Gastrocnemius medialis (tissue), 4 donors: ENCODE measurements at regions not wholly inside any gene's neighbourhood (a gene's known extent, or its start where the extent isn't known, plus 50 kb on each side); places are given as distances from the start of the nearest gene placed in this dataset.

Source experiments
- ATAC-seq, 2 donors: fragments of 150-250 bp; one replicate each; pipeline ENCODE4 v1.9.1; 2016
- DNase-seq, 2 donors: peaks; one replicate each; pipeline ENCODE4 v3.0.0-alpha.2; 2019
- H3K27ac ChIP-seq, 4 donors: fragments of 200-600 bp; sonication (generic); 1 replicate in 1 of 4; 2 replicates in 3 of 4; pipeline ENCODE4 v1.5.1; 2016 to 2018; ENCODE audit warnings: mild to moderate bottlenecking in 2 of 4, moderate library complexity in 1 of 4
- H3K27me3 ChIP-seq, 3 donors: fragments of 200-600 bp; sonication (generic) in 2 of 3; 1 replicate in 1 of 3; 2 replicates in 2 of 3; pipeline versions ENCODE4 v1.5.1 to v1.6.0; 2016 to 2019; ENCODE audit warnings: mild to moderate bottlenecking in 1 of 3, moderate library complexity in 1 of 3
- H3K36me3 ChIP-seq, 2 donors: fragments of 200-600 bp; sonication (generic) in 1 of 2; one replicate each; pipeline ENCODE4 v1.5.1; 2017 to 2018
- H3K4me1 ChIP-seq, 2 donors: fragments of 200-600 bp; sonication (generic) in 1 of 2; one replicate each; pipeline ENCODE4 v1.5.1; 2016 to 2017; ENCODE audit warnings: mild to moderate bottlenecking in 2 of 2
- H3K4me3 ChIP-seq, 4 donors: fragments of 200-600 bp; sonication (generic) in 3 of 4; 1 replicate in 1 of 4; 2 replicates in 3 of 4; pipeline ENCODE4 v1.5.1; 2016 to 2019; ENCODE audit warnings: mild to moderate bottlenecking in 2 of 4
- H3K9me3 ChIP-seq, 3 donors: fragments of 200-600 bp; sonication (generic) in 2 of 3; 1 replicate in 1 of 3; 2 replicates in 2 of 3; pipeline ENCODE4 v1.5.1; 2016 to 2019
- CTCF ChIP-seq, 5 experiments: fragments of 450-650 bp in 3 of 5; fragments of 200-600 bp in 2 of 5; sonication (generic) in 2 of 5; IDR thresholded peaks in 4 of 5; conservative IDR thresholded peaks in 1 of 5; 1 replicate in 4 of 5; 2 replicates in 1 of 5; pipeline ENCODE4 v1.5.1; 2016 to 2019; ENCODE audit warnings: antibody characterized with exemption in 5 of 5, mild to moderate bottlenecking in 3 of 5, moderate library complexity in 3 of 5
- POLR2A ChIP-seq, 2 donors: fragments of 450-650 bp; IDR thresholded peaks; one replicate each; pipeline ENCODE4 v1.6.1; 2017; ENCODE audit warnings: antibody characterized with exemption in 2 of 2, mild to moderate bottlenecking in 2 of 2, moderate library complexity in 2 of 2
- in situ Hi-C, 4 donors: fragments of 200-750 bp; cut with MboI; loops; one replicate each; pipeline versions ENCODE4 v1.15.0 to v1.8.0; 2017; ENCODE audit warnings: low sequenced_read_pairs in 4 of 4
- intact Hi-C: fragments of 100-400 bp; cut with DNase I; formaldehyde crosslinking; loops from one replicate; pipeline ENCODE4 v1.15.1; 2023; ENCODE audit warnings: low total_unique reads

- no peaks in the 10 kb centered on the region for H3K4me1 ChIP-seq
- ATAC-seq (no peak), DNase-seq (no peak)
- in situ Hi-C loops (loop anchor here in 3 of 4 donors (10.0 kb wide), 2 partner anchors 181 to 541 kb away; no protein-coding TSS in a partner anchor), intact Hi-C loops (loop anchor here (2.0 to 10.0 kb wide), 5 partner anchors 129 to 901 kb away; partner anchors contain the start of gene SCAF11)
- H3K27me3 ChIP-seq, result no peaks in the 10 kb centered on the region
- no peaks in the 10 kb centered on the region for H3K36me3 ChIP-seq
- no peaks in the 10 kb centered on the region for H3K9me3 ChIP-seq
- H3K27ac ChIP-seq, result no peak overlapping the region
- TF ChIP-seq POLR2A (IDR thresholded peaks at IDR 0.05) (no peak), CTCF (IDR thresholded peaks at IDR 0.05 in 4 of 5, conservative IDR thresholded peaks at IDR 0.05 in 1 of 5) (no peak)
- no peak overlapping the region for H3K4me3 ChIP-seq
These were observed 133.9 kb upstream of the SCAF11 start for GRCh38 chr12:46124132-46124847.

- in situ Hi-C loops, result no loop called here
- H3K4me3 ChIP-seq, result no peak overlapping the region
- no peak overlapping the region for H3K27ac ChIP-seq
- no peak for DNase-seq
- H3K36me3 ChIP-seq, result no peaks in the 10 kb centered on the region
- no peaks in the 10 kb centered on the region for H3K4me1 ChIP-seq
- no peaks in the 10 kb centered on the region for H3K9me3 ChIP-seq
- intact Hi-C loops, result no loop called here
- TF ChIP-seq CTCF (IDR thresholded peaks at IDR 0.05 in 4 of 5, conservative IDR thresholded peaks at IDR 0.05 in 1 of 5) (no peak), POLR2A (IDR thresholded peaks at IDR 0.05) (no peak)
- ATAC-seq, result no peak
- no peaks in the 10 kb centered on the region for H3K27me3 ChIP-seq
These were observed 122.0 kb upstream of the SCAF11 start for GRCh38 chr12:46112364-46112763.

GRCh38 chr12:46111715-46112114, 121.3 kb upstream of the SCAF11 start:
- intact Hi-C loops, result no loop called here

GRCh38 chr12:46110928-46111699, 120.7 kb upstream of the SCAF11 start:
- no peak for DNase-seq
- no peaks in the 10 kb centered on the region for H3K36me3 ChIP-seq
- H3K4me1 ChIP-seq, result no peaks in the 10 kb centered on the region
- in situ Hi-C loops, result no loop called here
- intact Hi-C loops, result no loop called here
- no peak overlapping the region for H3K4me3 ChIP-seq
- TF ChIP-seq CTCF (IDR thresholded peaks at IDR 0.05 in 4 of 5, conservative IDR thresholded peaks at IDR 0.05 in 1 of 5), result no peak
- no peak for TF ChIP-seq POLR2A (IDR thresholded peaks at IDR 0.05)
- H3K27me3 ChIP-seq, result no peaks in the 10 kb centered on the region
- no peaks in the 10 kb centered on the region for H3K9me3 ChIP-seq
- no peak overlapping the region for H3K27ac ChIP-seq
- ATAC-seq, result no peak

More at GRCh38 chr12:46111715-46112114, 121.3 kb upstream of the SCAF11 start:
- no peak overlapping the region for H3K4me3 ChIP-seq
- in situ Hi-C loops, result no loop called here
- TF ChIP-seq CTCF (IDR thresholded peaks at IDR 0.05 in 4 of 5, conservative IDR thresholded peaks at IDR 0.05 in 1 of 5), result no peak
- TF ChIP-seq POLR2A (IDR thresholded peaks at IDR 0.05), result no peak
- H3K4me1 ChIP-seq, result no peaks in the 10 kb centered on the region
- ATAC-seq (no peak), DNase-seq (no peak)
- H3K36me3 ChIP-seq, result no peaks in the 10 kb centered on the region
- H3K27me3 ChIP-seq, result no peaks in the 10 kb centered on the region
- no peak overlapping the region for H3K27ac ChIP-seq
- H3K9me3 ChIP-seq, result no peaks in the 10 kb centered on the region
